ENCODE measurements at regions not wholly inside any gene's neighbourhood (a gene's known extent, or its start where the extent isn't known, plus 50 kb on each side); places are given as distances from the start of the nearest gene placed in this dataset.

- no peak for DNase-seq
These were observed 132.3 kb downstream of the UNC5CL start for GRCh38 chr6:40906759-40907158.

GRCh38 chr6:40904583-40905194, 134.3 kb downstream of the UNC5CL start:
- no peak for DNase-seq

- DNase-seq: no peak
These were observed 135.6 kb downstream of the UNC5CL start for GRCh38 chr6:40903456-40903855.

- DNase-seq: no peak
These were observed 137.5 kb downstream of the UNC5CL start for GRCh38 chr6:40901322-40902055.

GRCh38 chr6:40900791-40901190, 138.2 kb downstream of the UNC5CL start:
- DNase-seq: no peak

GRCh38 chr6:40899684-40900155, 139.3 kb downstream of the UNC5CL start:
- DNase-seq: no peak

GRCh38 chr6:40898073-40898472, 140.9 kb downstream of the UNC5CL start:
- DNase-seq: no peak

GRCh38 chr6:40897390-40898003, 141.5 kb downstream of the UNC5CL start:
- DNase-seq: no peak

- no peak for DNase-seq
These were observed 142.3 kb downstream of the UNC5CL start for GRCh38 chr6:40896696-40897095.

GRCh38 chr6:40894962-40895799, 143.8 kb downstream of the UNC5CL start:
- DNase-seq: no peak

- no peak for DNase-seq
These were observed 146.0 kb downstream of the UNC5CL start for GRCh38 chr6:40893021-40893420.

- DNase-seq: no peak
These were observed 146.8 kb downstream of the UNC5CL start for GRCh38 chr6:40892223-40892622.

- DNase-seq: no peak
These were observed 147.3 kb downstream of the UNC5CL start for GRCh38 chr6:40891686-40892085.

- no peak for DNase-seq
These were observed 147.9 kb downstream of the UNC5CL start for GRCh38 chr6:40891131-40891530.

- DNase-seq: no peak
These were observed 149.7 kb downstream of the UNC5CL start for GRCh38 chr6:40889137-40889832.

- DNase-seq: no peak
These were observed 150.5 kb downstream of the UNC5CL start for GRCh38 chr6:40888456-40888990.

- DNase-seq: no peak
These were observed 151.2 kb downstream of the UNC5CL start for GRCh38 chr6:40887792-40888340.

GRCh38 chr6:40887079-40887791, 151.8 kb downstream of the UNC5CL start:
- DNase-seq: no peak

GRCh38 chr6:40885139-40885774, 153.8 kb downstream of the UNC5CL start:
- DNase-seq: no peak

- no peak for DNase-seq
These were observed 156.6 kb downstream of the UNC5CL start for GRCh38 chr6:40882323-40882997.
